ENCODE measurements at regions not wholly inside any gene's neighbourhood (a gene's known extent, or its start where the extent isn't known, plus 50 kb on each side); places are given as distances from the start of the nearest gene placed in this dataset.

DNA sequence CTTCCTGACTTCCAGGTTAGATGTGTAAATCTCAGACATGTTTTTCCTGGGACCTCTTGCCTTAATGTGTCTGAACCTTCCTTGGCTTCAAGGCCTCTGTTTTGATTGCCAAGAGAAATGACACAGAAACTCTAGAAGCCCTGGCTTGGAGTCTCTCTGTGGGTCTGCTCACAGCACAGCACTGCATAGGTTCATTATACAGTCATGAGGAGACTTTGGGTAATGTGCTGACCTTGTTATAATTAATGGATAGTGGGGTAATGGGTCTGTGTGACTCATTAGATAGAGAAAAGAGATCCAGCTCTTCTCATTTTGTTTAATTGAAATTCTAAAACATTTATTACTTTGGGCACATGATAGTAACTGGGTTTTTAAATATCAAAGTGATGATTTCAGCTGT, 175.8 kb upstream of the GLRA1 start (continued):
- no peak for TF ChIP-seq ZBTB33 (IDR thresholded peaks at IDR 0.05)
- no peak for TF ChIP-seq GABPA (IDR thresholded peaks at IDR 0.05 in 1 of 2, conservative IDR thresholded peaks at IDR 0.05 in 1 of 2)
- TF ChIP-seq ATF3 (IDR thresholded peaks at IDR 0.05) = no peak
- no peak for TF ChIP-seq NR2F2 (IDR thresholded peaks at IDR 0.05)
- TF ChIP-seq YY1 (IDR thresholded peaks at IDR 0.05) = no peak
- TF ChIP-seq FOXA1 (IDR thresholded peaks at IDR 0.05) = no peak
- no peak for TF ChIP-seq FOXA2 (IDR thresholded peaks at IDR 0.05)
- TF ChIP-seq, protein P1, sequence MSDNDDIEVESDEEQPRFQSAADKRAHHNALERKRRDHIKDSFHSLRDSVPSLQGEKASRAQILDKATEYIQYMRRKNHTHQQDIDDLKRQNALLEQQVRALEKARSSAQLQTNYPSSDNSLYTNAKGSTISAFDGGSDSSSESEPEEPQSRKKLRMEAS (IDR thresholded peaks at IDR 0.05) = no peak
- no peak for TF ChIP-seq TAF1 (conservative IDR thresholded peaks at IDR 0.05)
- TF ChIP-seq JUND (IDR thresholded peaks at IDR 0.05) = no peak

DNA sequence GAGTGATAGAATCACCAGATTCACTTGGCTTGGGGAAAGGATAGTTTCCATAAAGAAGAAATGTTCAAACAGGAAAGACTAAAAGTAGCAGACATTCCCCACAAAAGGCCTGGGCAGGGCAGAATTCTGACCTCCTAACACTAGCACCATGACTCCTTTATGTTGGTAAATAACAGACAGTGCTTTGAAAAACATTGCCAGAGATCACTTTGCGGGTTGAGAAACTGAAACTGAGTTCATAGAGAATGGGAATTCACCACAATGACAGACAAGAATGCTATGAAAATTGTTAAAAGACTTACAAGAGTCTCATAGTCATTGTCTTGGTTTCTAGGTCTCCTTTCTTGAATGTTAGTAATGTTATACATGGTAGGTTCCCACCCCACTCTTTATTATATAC, 172.5 kb upstream of the GLRA1 start:
- H3K4me3 ChIP-seq (ENCODE audit: low read depth in 1 of 3, low read length in 3 of 3) = no peak overlapping the region
- WGBS = 42% methylated on average over 1 of the region's 1 CpG
- peaks cover 0 to 6% (median 0%) of the 10 kb centered on the region in 4 donors for H3K27me3 ChIP-seq (ENCODE audit: control insufficient read depth in 4 of 4, insufficient read depth in 4 of 4, low read length in 3 of 4)
- no peaks in the 10 kb centered on the region for H3K4me1 ChIP-seq (ENCODE audit: control insufficient read depth in 4 of 4, insufficient read depth in 4 of 4, low read length in 3 of 4)
- no peak for DNase-seq (ENCODE audit: low spot score)
- no peaks in the 10 kb centered on the region for H3K36me3 ChIP-seq (ENCODE audit: control insufficient read depth in 4 of 4, insufficient read depth in 3 of 4, low read depth in 1 of 4, low read length in 3 of 4)
- TF ChIP-seq RXRA (IDR thresholded peaks at IDR 0.05) (no peak), ATF3 (IDR thresholded peaks at IDR 0.05) (no peak), GABPA (IDR thresholded peaks at IDR 0.05 in 1 of 2, conservative IDR thresholded peaks at IDR 0.05 in 1 of 2) (no peak), RAD21 (IDR thresholded peaks at IDR 0.05) (no peak), SP1 (IDR thresholded peaks at IDR 0.05) (no peak), NR2F2 (IDR thresholded peaks at IDR 0.05) (no peak)
- TF ChIP-seq, protein P2, sequence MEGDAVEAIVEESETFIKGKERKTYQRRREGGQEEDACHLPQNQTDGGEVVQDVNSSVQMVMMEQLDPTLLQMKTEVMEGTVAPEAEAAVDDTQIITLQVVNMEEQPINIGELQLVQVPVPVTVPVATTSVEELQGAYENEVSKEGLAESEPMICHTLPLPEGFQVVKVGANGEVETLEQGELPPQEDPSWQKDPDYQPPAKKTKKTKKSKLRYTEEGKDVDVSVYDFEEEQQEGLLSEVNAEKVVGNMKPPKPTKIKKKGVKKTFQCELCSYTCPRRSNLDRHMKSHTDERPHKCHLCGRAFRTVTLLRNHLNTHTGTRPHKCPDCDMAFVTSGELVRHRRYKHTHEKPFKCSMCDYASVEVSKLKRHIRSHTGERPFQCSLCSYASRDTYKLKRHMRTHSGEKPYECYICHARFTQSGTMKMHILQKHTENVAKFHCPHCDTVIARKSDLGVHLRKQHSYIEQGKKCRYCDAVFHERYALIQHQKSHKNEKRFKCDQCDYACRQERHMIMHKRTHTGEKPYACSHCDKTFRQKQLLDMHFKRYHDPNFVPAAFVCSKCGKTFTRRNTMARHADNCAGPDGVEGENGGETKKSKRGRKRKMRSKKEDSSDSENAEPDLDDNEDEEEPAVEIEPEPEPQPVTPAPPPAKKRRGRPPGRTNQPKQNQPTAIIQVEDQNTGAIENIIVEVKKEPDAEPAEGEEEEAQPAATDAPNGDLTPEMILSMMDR (IDR thresholded peaks at IDR 0.05; ENCODE audit: low read depth, low read length, missing input control) = no peak
- H3K9me3 ChIP-seq (ENCODE audit: control insufficient read depth in 4 of 4, low read length in 3 of 4) = peaks cover 0 to 4% (median 0%) of the 10 kb centered on the region in 4 donors
- no peak overlapping the region for H3K27ac ChIP-seq (ENCODE audit: low read depth in 1 of 2, low read length in 2 of 2)
- no peak overlapping the region for H3K9ac ChIP-seq (ENCODE audit: low read depth in 1 of 2, low read length in 2 of 2)

- TF ChIP-seq NR2F2 (IDR thresholded peaks at IDR 0.05) (no peak), RAD21 (IDR thresholded peaks at IDR 0.05) (no peak), JUND (IDR thresholded peaks at IDR 0.05) (no peak), YY1 (IDR thresholded peaks at IDR 0.05) (no peak), ZBTB33 (IDR thresholded peaks at IDR 0.05) (no peak), HNF4A (conservative IDR thresholded peaks at IDR 0.05) (no peak), SP1 (IDR thresholded peaks at IDR 0.05) (no peak), RXRA (IDR thresholded peaks at IDR 0.05) (no peak), GABPA (IDR thresholded peaks at IDR 0.05 in 1 of 2, conservative IDR thresholded peaks at IDR 0.05 in 1 of 2) (no peak), ATF3 (IDR thresholded peaks at IDR 0.05) (no peak)
- TF ChIP-seq, protein P1 (IDR thresholded peaks at IDR 0.05) = no peak
- TF ChIP-seq, protein P3, sequence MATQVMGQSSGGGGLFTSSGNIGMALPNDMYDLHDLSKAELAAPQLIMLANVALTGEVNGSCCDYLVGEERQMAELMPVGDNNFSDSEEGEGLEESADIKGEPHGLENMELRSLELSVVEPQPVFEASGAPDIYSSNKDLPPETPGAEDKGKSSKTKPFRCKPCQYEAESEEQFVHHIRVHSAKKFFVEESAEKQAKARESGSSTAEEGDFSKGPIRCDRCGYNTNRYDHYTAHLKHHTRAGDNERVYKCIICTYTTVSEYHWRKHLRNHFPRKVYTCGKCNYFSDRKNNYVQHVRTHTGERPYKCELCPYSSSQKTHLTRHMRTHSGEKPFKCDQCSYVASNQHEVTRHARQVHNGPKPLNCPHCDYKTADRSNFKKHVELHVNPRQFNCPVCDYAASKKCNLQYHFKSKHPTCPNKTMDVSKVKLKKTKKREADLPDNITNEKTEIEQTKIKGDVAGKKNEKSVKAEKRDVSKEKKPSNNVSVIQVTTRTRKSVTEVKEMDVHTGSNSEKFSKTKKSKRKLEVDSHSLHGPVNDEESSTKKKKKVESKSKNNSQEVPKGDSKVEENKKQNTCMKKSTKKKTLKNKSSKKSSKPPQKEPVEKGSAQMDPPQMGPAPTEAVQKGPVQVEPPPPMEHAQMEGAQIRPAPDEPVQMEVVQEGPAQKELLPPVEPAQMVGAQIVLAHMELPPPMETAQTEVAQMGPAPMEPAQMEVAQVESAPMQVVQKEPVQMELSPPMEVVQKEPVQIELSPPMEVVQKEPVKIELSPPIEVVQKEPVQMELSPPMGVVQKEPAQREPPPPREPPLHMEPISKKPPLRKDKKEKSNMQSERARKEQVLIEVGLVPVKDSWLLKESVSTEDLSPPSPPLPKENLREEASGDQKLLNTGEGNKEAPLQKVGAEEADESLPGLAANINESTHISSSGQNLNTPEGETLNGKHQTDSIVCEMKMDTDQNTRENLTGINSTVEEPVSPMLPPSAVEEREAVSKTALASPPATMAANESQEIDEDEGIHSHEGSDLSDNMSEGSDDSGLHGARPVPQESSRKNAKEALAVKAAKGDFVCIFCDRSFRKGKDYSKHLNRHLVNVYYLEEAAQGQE (IDR thresholded peaks at IDR 0.05) = no peak
- no peak for DNase-seq (ENCODE audit: low spot score)
- Histone ChIP-seq H3K9ac (ENCODE audit: low read depth in 1 of 2, low read length in 2 of 2) (no peak overlapping the region), H3K4me3 (ENCODE audit: low read depth in 1 of 3, low read length in 3 of 3) (no peak overlapping the region), H3K36me3 (ENCODE audit: control insufficient read depth in 4 of 4, insufficient read depth in 3 of 4, low read depth in 1 of 4, low read length in 3 of 4) (no peaks in the 10 kb centered on the region), H3K4me1 (ENCODE audit: control insufficient read depth in 4 of 4, insufficient read depth in 4 of 4, low read length in 3 of 4) (no peaks in the 10 kb centered on the region), H3K27me3 (ENCODE audit: control insufficient read depth in 4 of 4, insufficient read depth in 4 of 4, low read length in 3 of 4) (peaks cover 0 to 6% (median 0%) of the 10 kb centered on the region in 4 donors), H3K9me3 (ENCODE audit: control insufficient read depth in 4 of 4, low read length in 3 of 4) (no peaks in the 10 kb centered on the region), H3K27ac (ENCODE audit: low read depth in 1 of 2, low read length in 2 of 2) (no peak overlapping the region)
- 77% methylated on average over 2 of the region's 2 CpGs for WGBS
These were observed 170.1 kb upstream of the GLRA1 start for GRCh38 chr5:152094716-152095115.

All from liver (tissue), 8 donors.